HEK293T (cell line): ENCODE measurements at regions not wholly inside any gene's neighbourhood (a gene's known extent, or its start where the extent isn't known, plus 50 kb on each side); places are given as distances from the start of the nearest gene placed in this dataset.

Source experiments
- ARNT ChIP-seq: fragments of 450-650 bp; IDR thresholded peaks from 2 replicates; pipeline ENCODE4 v1.6.1; 2017; ENCODE audit warnings: mild to moderate bottlenecking
- CTBP1 ChIP-seq: fragments of 450-650 bp; IDR thresholded peaks from 2 replicates; pipeline ENCODE4 v1.6.1; 2016; ENCODE audit warnings: borderline replicate concordance
- FOXK2 ChIP-seq: fragments of 450-650 bp; IDR thresholded peaks from 2 replicates; pipeline ENCODE4 v1.6.1; 2016; ENCODE audit warnings: mild to moderate bottlenecking
- FOXM1 ChIP-seq: fragments of 450-650 bp; IDR thresholded peaks from 2 replicates; pipeline ENCODE4 v1.6.1; 2017; ENCODE audit warnings: mild to moderate bottlenecking, borderline replicate concordance
- HDGF ChIP-seq: fragments of 450-650 bp; IDR thresholded peaks from 2 replicates; pipeline ENCODE4 v1.6.1; 2017; ENCODE audit warnings: antibody characterized with exemption, borderline replicate concordance
- L3MBTL2 ChIP-seq: fragments of 450-650 bp; conservative IDR thresholded peaks from 2 replicates; pipeline ENCODE4 v1.6.1; 2016; ENCODE audit warnings: mild to moderate bottlenecking
- PKNOX1 ChIP-seq: fragments of 450-650 bp; IDR thresholded peaks from 2 replicates; pipeline ENCODE4 v1.6.1; 2016
- SP1 ChIP-seq: fragments of 450-650 bp; IDR thresholded peaks from 2 replicates; pipeline ENCODE4 v1.6.1; 2017
- SUZ12 ChIP-seq: fragments of 450-650 bp; IDR thresholded peaks from 2 replicates; pipeline ENCODE4 v1.6.1; 2016; ENCODE audit warnings: mild to moderate bottlenecking
- ZNF384 ChIP-seq: fragments of 450-650 bp; IDR thresholded peaks from 2 replicates; pipeline ENCODE4 v1.6.1; 2016

- TF ChIP-seq ZNF384: no peak
- TF ChIP-seq SUZ12: no peak
- TF ChIP-seq FOXM1: no peak
- TF ChIP-seq L3MBTL2: no peak
- no peak for TF ChIP-seq CTBP1
- no peak for TF ChIP-seq HDGF
- no peak for TF ChIP-seq ARNT
- no peak for TF ChIP-seq PKNOX1
- TF ChIP-seq FOXK2: no peak
- no peak for TF ChIP-seq SP1
Observed at GRCh38 chr21:38909109-38909508, 103.4 kb downstream of the ETS2 start.
